ENCODE measurements at regions not wholly inside any gene's neighbourhood (a gene's known extent, or its start where the extent isn't known, plus 50 kb on each side); places are given as distances from the start of the nearest gene placed in this dataset.

- TF ChIP-seq CTCF (IDR thresholded peaks at IDR 0.05) = no peak
- no peak for TF ChIP-seq POLR2A (IDR thresholded peaks at IDR 0.05)
These were observed 64.4 kb upstream of the DNAH5 start for GRCh38 chr5:14008819-14009311.

Data from breast epithelium (tissue), 3 donors.